ENCODE measurements at regions not wholly inside any gene's neighbourhood (a gene's known extent, or its start where the extent isn't known, plus 50 kb on each side); places are given as distances from the start of the nearest gene placed in this dataset.

DNA sequence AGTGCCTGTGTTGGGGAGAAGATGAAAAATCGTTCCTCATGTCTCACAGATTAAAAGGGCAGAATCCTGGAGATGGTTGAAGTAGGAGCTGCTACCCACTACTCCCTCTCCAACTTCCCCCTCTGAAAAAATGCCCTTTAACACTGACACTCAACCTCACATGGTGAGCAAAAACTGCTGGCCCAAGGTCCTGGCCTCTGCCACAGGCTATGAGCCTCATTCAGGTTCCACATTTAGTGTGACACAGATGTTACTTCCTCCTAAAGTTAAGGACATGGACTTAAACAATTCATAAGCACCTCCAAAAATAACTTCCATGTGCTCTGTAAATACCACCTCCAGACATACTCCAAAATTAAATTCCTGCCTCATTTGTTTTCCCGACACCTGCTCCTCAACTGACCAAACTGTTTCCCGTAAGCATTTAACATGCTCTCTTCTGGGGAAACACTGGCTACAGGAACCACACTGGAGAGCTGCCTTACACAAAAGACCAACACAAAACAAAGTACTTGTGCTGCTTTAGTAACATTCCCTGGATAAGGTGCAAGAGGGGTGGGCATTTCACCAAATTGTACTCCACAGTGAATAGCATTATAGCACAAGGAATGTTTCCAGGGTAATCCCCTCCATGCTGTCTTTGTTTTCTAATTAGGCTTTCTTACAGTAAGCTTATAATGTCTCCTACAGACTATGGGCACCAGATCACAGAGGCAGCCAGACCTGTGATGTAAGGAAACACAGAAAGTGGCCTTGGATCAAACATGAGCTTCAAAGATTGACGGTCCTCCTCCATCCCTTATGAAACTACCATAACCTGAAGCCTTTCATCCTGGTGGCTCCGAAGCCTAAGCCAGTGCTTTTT, 57.0 kb downstream of the PHLDA1 start:
- Histone ChIP-seq H3K27me3 (ENCODE audit: control insufficient read depth, insufficient read depth, low read length) (no peaks in the 10 kb centered on the region), H3K4me3 (ENCODE audit: low read depth, low read length) (no peak overlapping the region), H3K36me3 (ENCODE audit: control insufficient read depth, insufficient read depth, low read length) (no peaks in the 10 kb centered on the region)
- TF ChIP-seq, protein P1, sequence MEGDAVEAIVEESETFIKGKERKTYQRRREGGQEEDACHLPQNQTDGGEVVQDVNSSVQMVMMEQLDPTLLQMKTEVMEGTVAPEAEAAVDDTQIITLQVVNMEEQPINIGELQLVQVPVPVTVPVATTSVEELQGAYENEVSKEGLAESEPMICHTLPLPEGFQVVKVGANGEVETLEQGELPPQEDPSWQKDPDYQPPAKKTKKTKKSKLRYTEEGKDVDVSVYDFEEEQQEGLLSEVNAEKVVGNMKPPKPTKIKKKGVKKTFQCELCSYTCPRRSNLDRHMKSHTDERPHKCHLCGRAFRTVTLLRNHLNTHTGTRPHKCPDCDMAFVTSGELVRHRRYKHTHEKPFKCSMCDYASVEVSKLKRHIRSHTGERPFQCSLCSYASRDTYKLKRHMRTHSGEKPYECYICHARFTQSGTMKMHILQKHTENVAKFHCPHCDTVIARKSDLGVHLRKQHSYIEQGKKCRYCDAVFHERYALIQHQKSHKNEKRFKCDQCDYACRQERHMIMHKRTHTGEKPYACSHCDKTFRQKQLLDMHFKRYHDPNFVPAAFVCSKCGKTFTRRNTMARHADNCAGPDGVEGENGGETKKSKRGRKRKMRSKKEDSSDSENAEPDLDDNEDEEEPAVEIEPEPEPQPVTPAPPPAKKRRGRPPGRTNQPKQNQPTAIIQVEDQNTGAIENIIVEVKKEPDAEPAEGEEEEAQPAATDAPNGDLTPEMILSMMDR (IDR thresholded peaks at IDR 0.05; ENCODE audit: insufficient read depth, low read length, poor library complexity, severe bottlenecking) = no peak
- DNase-seq (ENCODE audit: low read depth) = no peak

DNA sequence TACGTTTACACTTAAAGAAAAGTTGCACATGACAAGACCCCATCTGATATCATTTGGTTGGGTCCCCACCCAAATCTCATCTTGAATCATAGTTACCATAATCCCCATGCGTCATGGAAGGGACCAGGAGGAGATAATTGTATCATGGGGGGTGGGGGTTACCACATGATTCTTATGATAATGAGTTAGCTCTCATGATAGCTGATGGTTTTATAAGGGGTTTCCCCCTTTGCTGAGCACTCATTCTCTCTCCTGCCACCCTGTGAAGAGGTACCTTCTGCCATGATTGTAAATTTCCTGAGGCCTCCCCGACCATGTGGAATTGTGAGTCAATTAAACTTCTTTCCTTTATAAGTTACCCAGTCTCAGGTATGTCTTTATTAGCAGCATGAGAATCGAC, 60.3 kb downstream of the PHLDA1 start:
- TF ChIP-seq, protein P1 (IDR thresholded peaks at IDR 0.05; ENCODE audit: insufficient read depth, low read length, poor library complexity, severe bottlenecking) = no peak

DNA sequence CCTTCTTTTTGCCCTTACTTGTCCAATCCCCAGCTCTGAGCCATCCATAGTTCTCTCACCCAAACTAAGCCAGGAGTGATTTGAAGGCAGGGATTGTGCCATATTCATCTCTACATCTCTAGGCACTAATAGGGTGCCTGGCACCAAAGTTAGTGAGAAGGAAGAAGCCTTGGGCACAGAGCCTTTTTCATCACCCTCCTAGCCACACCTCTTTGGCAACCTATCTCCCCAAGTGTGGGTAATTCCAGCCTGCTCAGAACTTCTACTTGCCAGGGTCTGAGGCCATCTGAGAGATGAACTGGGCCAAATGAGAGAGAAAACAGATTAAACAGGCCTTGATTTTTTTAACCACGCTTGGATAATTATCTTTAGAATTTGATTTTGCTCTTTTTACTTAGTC, 61.3 kb downstream of the PHLDA1 start:
- Histone ChIP-seq H3K36me3 (ENCODE audit: control insufficient read depth, insufficient read depth, low read length) (no peaks in the 10 kb centered on the region), H3K4me3 (ENCODE audit: low read depth, low read length) (no peak overlapping the region), H3K27me3 (ENCODE audit: control insufficient read depth, insufficient read depth, low read length) (no peaks in the 10 kb centered on the region)
- no peak for DNase-seq (ENCODE audit: low read depth)
- TF ChIP-seq, protein P1 (IDR thresholded peaks at IDR 0.05; ENCODE audit: insufficient read depth, low read length, poor library complexity, severe bottlenecking) = no peak

More for the DNA sequence above, 60.3 kb downstream of the PHLDA1 start:
- Histone ChIP-seq H3K27me3 (ENCODE audit: control insufficient read depth, insufficient read depth, low read length) (no peaks in the 10 kb centered on the region), H3K36me3 (ENCODE audit: control insufficient read depth, insufficient read depth, low read length) (no peaks in the 10 kb centered on the region), H3K4me3 (ENCODE audit: low read depth, low read length) (no peak overlapping the region)
- no peak for DNase-seq (ENCODE audit: low read depth)

DNA sequence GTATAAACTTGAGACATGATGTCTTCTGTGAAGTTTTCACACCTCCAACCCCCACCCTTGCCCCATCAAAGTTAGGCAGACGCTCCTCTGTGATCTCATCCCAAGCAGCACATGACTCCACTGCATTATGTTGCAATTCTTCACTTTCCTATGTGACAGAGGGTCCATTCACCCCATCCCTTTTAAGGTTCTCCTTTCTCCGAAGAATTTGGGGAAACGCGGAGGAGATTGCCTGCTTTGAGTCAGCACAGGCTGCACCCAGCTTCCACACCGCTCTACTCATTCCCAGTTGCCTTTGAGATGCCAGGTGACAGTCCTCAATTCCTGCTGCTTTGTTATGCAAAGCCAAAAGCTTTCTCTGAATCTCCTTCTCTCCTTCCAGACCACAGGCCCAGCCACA, 61.8 kb downstream of the PHLDA1 start:
- DNase-seq (ENCODE audit: low read depth) = no peak

DNA sequence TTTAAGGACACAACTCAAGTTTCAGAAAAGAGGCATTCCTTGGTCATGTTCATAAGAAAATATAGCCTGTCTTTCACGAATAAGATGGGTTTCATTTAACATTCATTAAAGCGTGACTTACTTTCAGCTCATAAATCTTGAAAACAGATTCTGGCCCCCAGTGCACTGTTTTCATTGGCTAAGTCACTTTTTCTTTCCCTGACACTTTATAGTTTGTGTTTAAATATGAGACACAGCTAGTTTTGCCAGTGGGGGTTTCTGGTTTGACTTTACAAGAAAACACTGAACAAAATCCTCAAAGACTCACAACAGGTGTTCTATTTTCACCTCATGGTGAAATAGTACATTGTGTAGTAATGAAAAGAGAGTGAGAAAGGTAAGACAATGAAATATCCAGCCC, 65.9 kb downstream of the PHLDA1 start:
- no peaks in the 10 kb centered on the region for H3K36me3 ChIP-seq (ENCODE audit: control insufficient read depth, insufficient read depth, low read length)
- no peaks in the 10 kb centered on the region for H3K27me3 ChIP-seq (ENCODE audit: control insufficient read depth, insufficient read depth, low read length)
- DNase-seq (ENCODE audit: low read depth) = no peak
- TF ChIP-seq, protein P1 (IDR thresholded peaks at IDR 0.05; ENCODE audit: insufficient read depth, low read length, poor library complexity, severe bottlenecking) = no peak
- no peak overlapping the region for H3K4me3 ChIP-seq (ENCODE audit: low read depth, low read length)

More for the DNA sequence above, 61.8 kb downstream of the PHLDA1 start:
- Histone ChIP-seq H3K36me3 (ENCODE audit: control insufficient read depth, insufficient read depth, low read length) (no peaks in the 10 kb centered on the region), H3K4me3 (ENCODE audit: low read depth, low read length) (no peak overlapping the region), H3K27me3 (ENCODE audit: control insufficient read depth, insufficient read depth, low read length) (no peaks in the 10 kb centered on the region)
- TF ChIP-seq, protein P1 (IDR thresholded peaks at IDR 0.05; ENCODE audit: insufficient read depth, low read length, poor library complexity, severe bottlenecking) = no peak

DNA sequence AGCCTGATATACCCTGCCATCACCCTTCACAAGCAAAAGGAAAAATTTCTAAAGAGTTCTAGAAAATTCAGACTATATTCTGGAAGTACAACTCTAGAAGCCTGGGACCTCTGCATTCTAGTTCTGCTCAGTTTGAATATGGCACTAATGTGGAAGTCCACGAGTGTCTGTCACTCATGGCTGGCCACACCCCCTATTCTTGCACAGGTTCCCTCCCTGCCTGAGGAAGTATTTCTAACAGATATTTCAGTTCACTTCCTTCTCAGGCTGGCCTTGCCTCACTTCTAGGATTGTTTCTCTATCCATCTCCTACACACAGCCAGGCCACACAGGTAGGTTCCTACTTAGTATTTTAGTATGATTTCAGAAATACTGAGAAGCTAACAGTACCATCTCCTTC, 67.4 kb downstream of the PHLDA1 start:
- DNase-seq (ENCODE audit: low read depth) = no peak

More for the DNA sequence above, 67.4 kb downstream of the PHLDA1 start:
- no peak overlapping the region for H3K4me3 ChIP-seq (ENCODE audit: low read depth, low read length)
- no peaks in the 10 kb centered on the region for H3K27me3 ChIP-seq (ENCODE audit: control insufficient read depth, insufficient read depth, low read length)
- no peaks in the 10 kb centered on the region for H3K36me3 ChIP-seq (ENCODE audit: control insufficient read depth, insufficient read depth, low read length)
- TF ChIP-seq, protein P1 (IDR thresholded peaks at IDR 0.05; ENCODE audit: insufficient read depth, low read length, poor library complexity, severe bottlenecking) = no peak

All from kidney epithelial cell (primary cell).